Testis (tissue), 2 donors: ENCODE measurements at regions not wholly inside any gene's neighbourhood (a gene's known extent, or its start where the extent isn't known, plus 50 kb on each side); places are given as distances from the start of the nearest gene placed in this dataset.
"Not testable (repeated sequence)": the region's sequence is repeated elsewhere in the genome, so short reads cannot be mapped to it uniquely, and the experiment has no call there.

Experiments used
- DNase-seq: peaks from one replicate; pipeline ENCODE4 v3.0.0-alpha.2; 2019
- H3K27ac ChIP-seq, 2 donors: fragments of 200-600 bp; sonication (generic); one replicate each; pipeline ENCODE4 v1.5.1; 2019
- H3K27me3 ChIP-seq: fragments of 200-600 bp; sonication (generic); one replicate; pipeline ENCODE4 v1.5.1; 2019
- H3K36me3 ChIP-seq: fragments of 200-600 bp; sonication (generic); one replicate; pipeline ENCODE4 v1.5.1; 2017; ENCODE audit warnings: low read depth; ENCODE audit errors: missing control alignments
- H3K4me1 ChIP-seq: fragments of 200-600 bp; sonication (generic); one replicate; pipeline ENCODE4 v1.5.1; 2019
- H3K4me3 ChIP-seq, 2 donors: fragments of 200-600 bp; sonication (generic); one replicate each; pipeline ENCODE4 v1.5.1; 2017 to 2019
- H3K9me3 ChIP-seq: fragments of 200-600 bp; sonication (generic); one replicate; pipeline ENCODE4 v1.5.1; 2017
- POLR2A ChIP-seq: fragments of 450-650 bp; IDR thresholded peaks from one replicate; pipeline ENCODE4 v1.6.1; 2017; ENCODE audit warnings: antibody characterized with exemption, mild to moderate bottlenecking, moderate library complexity
- WGBS, 2 donors: methylation state at CpG; one replicate each; pipeline ENCODE4 v1.1.5; 2018; 5-methylcytosine and 5-hydroxymethylcytosine counted together
- intact Hi-C: fragments of 100-400 bp; cut with DNase I; formaldehyde crosslinking; loops from one replicate; pipeline ENCODE4 v1.15.1; 2023; ENCODE audit warnings: low total_unique reads
- TF ChIP-seq, protein P1 (sequence below), 3 experiments: fragments of 450-650 bp in 2 of 3; fragments of 200-600 bp in 1 of 3; sonication (generic) in 1 of 3; IDR thresholded peaks; one replicate each; pipeline ENCODE4 v1.5.1; 2016 to 2019; ENCODE audit warnings: antibody characterized with exemption in 3 of 3, mild to moderate bottlenecking in 2 of 3, moderate library complexity in 1 of 3

DNA sequence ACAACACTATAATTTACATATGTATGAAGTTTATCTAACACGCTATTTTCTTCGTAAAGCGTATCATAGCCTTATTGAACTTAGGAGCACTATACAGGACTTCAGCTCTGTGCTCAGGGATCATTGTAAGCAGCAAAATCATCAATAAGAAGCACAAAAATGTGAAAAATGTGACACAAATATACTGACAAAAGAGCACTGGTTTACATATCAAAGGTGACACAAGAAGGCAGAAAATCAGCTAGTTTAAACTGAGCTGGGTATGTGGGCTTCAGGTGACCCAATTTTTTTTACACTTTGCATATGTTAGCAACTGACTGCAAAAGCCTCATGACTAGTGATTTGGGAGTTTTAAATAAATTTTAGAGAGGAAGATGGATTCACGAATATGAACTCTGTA, 215.2 kb upstream of the CHORDC1 start:
- Histone ChIP-seq H3K4me1 (no peaks in the 10 kb centered on the region), H3K36me3 (no peaks in the 10 kb centered on the region), H3K27me3 (no peaks in the 10 kb centered on the region), H3K4me3 (no peak overlapping the region), H3K9me3 (no peaks in the 10 kb centered on the region), H3K27ac (no peak overlapping the region)
- no peak for DNase-seq
- TF ChIP-seq, protein P1, sequence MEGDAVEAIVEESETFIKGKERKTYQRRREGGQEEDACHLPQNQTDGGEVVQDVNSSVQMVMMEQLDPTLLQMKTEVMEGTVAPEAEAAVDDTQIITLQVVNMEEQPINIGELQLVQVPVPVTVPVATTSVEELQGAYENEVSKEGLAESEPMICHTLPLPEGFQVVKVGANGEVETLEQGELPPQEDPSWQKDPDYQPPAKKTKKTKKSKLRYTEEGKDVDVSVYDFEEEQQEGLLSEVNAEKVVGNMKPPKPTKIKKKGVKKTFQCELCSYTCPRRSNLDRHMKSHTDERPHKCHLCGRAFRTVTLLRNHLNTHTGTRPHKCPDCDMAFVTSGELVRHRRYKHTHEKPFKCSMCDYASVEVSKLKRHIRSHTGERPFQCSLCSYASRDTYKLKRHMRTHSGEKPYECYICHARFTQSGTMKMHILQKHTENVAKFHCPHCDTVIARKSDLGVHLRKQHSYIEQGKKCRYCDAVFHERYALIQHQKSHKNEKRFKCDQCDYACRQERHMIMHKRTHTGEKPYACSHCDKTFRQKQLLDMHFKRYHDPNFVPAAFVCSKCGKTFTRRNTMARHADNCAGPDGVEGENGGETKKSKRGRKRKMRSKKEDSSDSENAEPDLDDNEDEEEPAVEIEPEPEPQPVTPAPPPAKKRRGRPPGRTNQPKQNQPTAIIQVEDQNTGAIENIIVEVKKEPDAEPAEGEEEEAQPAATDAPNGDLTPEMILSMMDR (IDR thresholded peaks at IDR 0.05) = no peak
- TF ChIP-seq POLR2A = no peak
- WGBS, 2 donors = 90 to 97% methylated on average over 4 of the region's 4 CpGs
- intact Hi-C loops = no loop called here

DNA sequence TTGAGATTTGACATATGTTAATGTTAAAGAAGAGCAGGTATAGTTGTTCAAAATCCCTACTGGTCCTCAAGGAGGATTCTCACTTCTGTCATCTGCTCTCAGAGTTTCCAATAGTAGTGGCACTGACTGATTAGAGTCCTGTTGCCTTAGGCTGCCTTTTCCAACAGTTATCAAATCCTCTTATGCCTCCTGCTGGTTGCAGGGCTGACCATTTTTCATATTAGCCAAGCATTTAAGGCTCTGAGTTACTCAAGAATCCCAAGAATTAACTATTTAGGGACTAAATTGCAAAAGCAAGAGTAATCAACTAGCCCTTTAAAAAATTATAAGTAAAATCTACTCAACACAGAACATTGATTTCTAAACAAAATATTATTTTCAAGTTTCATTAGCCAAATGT, 212.0 kb upstream of the CHORDC1 start:
- Histone ChIP-seq H3K4me1 (no peaks in the 10 kb centered on the region), H3K4me3 (no peak overlapping the region)

DNA sequence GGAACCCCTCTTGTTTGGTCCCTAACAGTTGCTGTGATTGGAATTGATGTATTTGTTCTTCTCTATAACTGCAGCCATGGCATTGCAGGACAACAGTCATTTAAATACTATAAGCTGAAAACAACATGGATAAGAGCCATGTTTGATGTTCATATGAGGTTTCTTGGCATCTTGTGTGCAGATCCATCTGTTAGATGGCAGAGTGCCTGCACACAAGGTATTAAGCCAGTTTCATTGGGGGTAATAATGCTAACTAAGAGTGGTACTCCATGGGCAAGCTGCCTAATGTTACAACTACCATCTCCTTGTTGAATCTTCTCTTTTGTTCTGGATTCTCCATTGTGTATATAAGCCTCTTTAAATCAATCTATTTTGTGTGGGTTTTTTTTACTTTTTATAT, 206.0 kb upstream of the CHORDC1 start:
- Histone ChIP-seq H3K27ac (no peak overlapping the region), H3K4me3 (no peak overlapping the region), H3K9me3 (no peaks in the 10 kb centered on the region), H3K27me3 (no peaks in the 10 kb centered on the region), H3K4me1 (no peaks in the 10 kb centered on the region), H3K36me3 (no peaks in the 10 kb centered on the region)
- intact Hi-C loops = no loop called here
- no peak for TF ChIP-seq POLR2A
- TF ChIP-seq, protein P1 (IDR thresholded peaks at IDR 0.05) = no peak
- no peak for DNase-seq

More for the DNA sequence above, 212.0 kb upstream of the CHORDC1 start:
- H3K9me3 ChIP-seq = no peaks in the 10 kb centered on the region
- H3K27me3 ChIP-seq = no peaks in the 10 kb centered on the region
- no peak overlapping the region for H3K27ac ChIP-seq
- TF ChIP-seq POLR2A = no peak
- TF ChIP-seq, protein P1 (IDR thresholded peaks at IDR 0.05) = no peak
- no peaks in the 10 kb centered on the region for H3K36me3 ChIP-seq
- intact Hi-C loops = no loop called here
- DNase-seq = peak; percentile 37

DNA sequence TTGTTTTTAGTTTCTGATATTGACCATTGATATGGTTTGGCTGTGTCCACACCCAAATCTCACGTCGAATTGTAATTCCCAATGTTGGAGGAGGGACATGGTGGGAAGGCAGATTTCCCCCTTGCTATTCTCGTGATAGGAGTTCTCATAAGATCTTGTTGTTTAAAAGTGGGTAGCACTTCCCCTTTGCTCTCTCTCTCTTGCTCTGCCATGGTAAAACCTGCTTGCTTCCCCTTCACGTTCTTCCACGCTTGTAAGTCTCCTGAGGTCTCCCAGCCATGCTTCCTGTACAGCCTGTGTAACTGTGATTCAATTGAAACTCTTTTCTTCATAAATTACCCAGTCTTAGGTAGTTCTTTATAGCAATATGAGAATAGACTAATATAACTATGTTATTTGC, 203.6 kb upstream of the CHORDC1 start:
- TF ChIP-seq POLR2A = no peak
- TF ChIP-seq, protein P1 (IDR thresholded peaks at IDR 0.05) = no peak
- WGBS, 2 donors = 57 to 66% methylated on average over 5 of the region's 5 CpGs

DNA sequence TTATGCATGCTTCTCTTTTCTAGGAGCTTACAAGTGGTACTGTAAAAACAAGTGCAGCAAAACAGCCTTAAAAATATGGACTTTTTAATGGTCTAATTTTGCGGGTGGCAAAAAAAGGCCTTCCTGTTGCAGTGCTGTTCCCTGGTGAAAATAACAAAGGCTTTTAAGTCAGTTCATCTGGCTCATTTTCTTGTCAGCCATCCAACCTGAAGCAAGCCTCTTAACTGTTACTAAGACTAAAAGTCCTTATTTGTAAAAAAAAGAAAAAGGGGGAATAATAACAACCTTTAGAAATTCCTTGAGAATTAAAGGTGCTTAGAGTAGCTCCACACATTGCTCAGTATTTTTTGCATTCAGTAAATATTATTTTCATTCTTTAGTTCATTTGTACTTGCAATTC, 200.5 kb upstream of the CHORDC1 start:
- intact Hi-C loops = no loop called here
- Histone ChIP-seq H3K27me3 (no peaks in the 10 kb centered on the region), H3K27ac (no peak overlapping the region), H3K36me3 (no peaks in the 10 kb centered on the region), H3K4me3 (no peak overlapping the region), H3K9me3 (no peaks in the 10 kb centered on the region), H3K4me1 (no peaks in the 10 kb centered on the region)
- no peak for DNase-seq
- no peak for TF ChIP-seq POLR2A
- TF ChIP-seq, protein P1 (IDR thresholded peaks at IDR 0.05) = no peak
- WGBS, 2 donors = 57 to 58% methylated on average over 1 of the region's 1 CpG

More for the DNA sequence above, 203.6 kb upstream of the CHORDC1 start:
- no peaks in the 10 kb centered on the region for H3K36me3 ChIP-seq
- H3K4me3 ChIP-seq = peak overlapping the region in 1 of 2 donors; percentile 9
- no peaks in the 10 kb centered on the region for H3K9me3 ChIP-seq
- intact Hi-C loops = no loop called here
- no peak for DNase-seq
- H3K27ac ChIP-seq = no peak overlapping the region
- no peaks in the 10 kb centered on the region for H3K4me1 ChIP-seq
- H3K27me3 ChIP-seq = no peaks in the 10 kb centered on the region

DNA sequence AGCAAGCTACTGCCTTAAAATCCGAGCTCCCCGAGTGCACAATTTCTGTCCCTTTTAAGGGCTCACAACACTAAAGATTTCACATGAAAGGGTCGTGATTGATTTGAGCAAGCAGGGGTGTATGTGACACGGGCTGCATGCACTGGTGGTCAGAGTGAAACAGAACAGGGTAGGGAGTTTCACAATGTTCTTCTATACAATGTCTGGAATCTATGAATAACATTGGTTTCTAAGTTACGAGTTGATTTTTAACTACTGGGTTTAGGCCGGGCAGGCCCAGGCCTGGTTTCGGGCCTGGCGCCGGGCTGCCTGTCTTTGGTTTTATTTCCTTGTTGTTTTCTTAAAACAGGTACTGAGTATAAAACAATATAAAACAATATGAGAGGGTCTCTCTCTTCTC, 199.9 kb upstream of the CHORDC1 start:
- H3K9me3 ChIP-seq, H3K4me1 ChIP-seq, H3K36me3 ChIP-seq, DNase-seq, H3K27me3 ChIP-seq, H3K27ac ChIP-seq, intact Hi-C loops, H3K4me3 ChIP-seq: not testable (repeated sequence)
- 72 to 80% methylated on average over 9 of the region's 9 CpGs for WGBS, 2 donors
